ENCODE measurements at regions not wholly inside any gene's neighbourhood (a gene's known extent, or its start where the extent isn't known, plus 50 kb on each side); places are given as distances from the start of the nearest gene placed in this dataset.

DNA sequence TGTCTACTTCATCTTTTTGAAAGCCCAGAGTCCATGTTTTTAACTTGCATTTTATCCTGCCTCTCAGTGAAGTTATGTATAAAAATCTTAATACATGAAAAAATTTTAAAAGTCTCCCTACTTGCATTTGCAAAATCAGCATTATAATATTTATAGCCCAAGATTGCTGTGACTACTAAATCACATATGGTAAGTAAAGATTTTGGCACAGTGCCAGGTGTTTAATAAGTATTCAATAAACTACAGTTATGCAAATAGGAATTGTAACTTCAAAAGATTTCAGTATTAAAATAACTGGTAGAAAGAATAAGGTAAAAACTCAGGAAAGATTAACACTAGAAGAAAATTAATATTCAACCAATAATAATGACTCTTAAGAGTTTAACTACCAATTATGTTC lies 641.7 kb downstream of the LRRIQ3 start:
- ATAC-seq (no peak), DNase-seq (no peak)
- intact Hi-C loops (cut with DNase I, micrococcal nuclease), result no loop called here
- H3K4me1 ChIP-seq (ENCODE audit: low read depth), result no peaks in the 10 kb centered on the region
- no peaks in the 10 kb centered on the region for H3K9me3 ChIP-seq
- H3K4me3 ChIP-seq, result no peak overlapping the region
- no peaks in the 10 kb centered on the region for H3K36me3 ChIP-seq (ENCODE audit: low read depth)
- TF ChIP-seq, protein P1, sequence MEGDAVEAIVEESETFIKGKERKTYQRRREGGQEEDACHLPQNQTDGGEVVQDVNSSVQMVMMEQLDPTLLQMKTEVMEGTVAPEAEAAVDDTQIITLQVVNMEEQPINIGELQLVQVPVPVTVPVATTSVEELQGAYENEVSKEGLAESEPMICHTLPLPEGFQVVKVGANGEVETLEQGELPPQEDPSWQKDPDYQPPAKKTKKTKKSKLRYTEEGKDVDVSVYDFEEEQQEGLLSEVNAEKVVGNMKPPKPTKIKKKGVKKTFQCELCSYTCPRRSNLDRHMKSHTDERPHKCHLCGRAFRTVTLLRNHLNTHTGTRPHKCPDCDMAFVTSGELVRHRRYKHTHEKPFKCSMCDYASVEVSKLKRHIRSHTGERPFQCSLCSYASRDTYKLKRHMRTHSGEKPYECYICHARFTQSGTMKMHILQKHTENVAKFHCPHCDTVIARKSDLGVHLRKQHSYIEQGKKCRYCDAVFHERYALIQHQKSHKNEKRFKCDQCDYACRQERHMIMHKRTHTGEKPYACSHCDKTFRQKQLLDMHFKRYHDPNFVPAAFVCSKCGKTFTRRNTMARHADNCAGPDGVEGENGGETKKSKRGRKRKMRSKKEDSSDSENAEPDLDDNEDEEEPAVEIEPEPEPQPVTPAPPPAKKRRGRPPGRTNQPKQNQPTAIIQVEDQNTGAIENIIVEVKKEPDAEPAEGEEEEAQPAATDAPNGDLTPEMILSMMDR (IDR thresholded peaks at IDR 0.05), result no peak

DNA sequence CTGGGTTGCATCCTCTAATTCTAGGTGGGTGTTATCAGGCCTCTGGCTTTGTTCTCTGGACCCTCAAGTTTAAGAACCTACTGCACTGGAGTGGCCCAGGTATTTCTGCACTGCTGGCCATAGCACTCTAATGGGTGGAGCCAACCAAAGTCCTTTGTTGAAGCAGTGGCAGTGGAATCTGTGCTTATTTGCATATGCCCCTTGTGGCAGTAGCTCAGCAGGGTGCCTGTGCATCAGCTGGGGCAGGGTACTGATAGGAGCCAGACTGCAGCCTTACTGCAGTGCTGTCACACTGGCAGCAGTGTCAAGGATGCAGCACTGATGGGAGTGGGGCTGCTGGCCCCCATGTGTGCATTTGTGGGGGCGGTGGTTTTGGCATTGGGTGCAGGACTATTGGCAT lies 660.6 kb downstream of the LRRIQ3 start:
- ATAC-seq (no peak), DNase-seq (no peak)
- Histone ChIP-seq H3K4me3 (no peak overlapping the region), H3K4me1 (ENCODE audit: low read depth) (no peaks in the 10 kb centered on the region), H3K36me3 (ENCODE audit: low read depth) (no peaks in the 10 kb centered on the region), H3K9me3 (no peaks in the 10 kb centered on the region)
- intact Hi-C loops (cut with DNase I, micrococcal nuclease), result no loop called here
- TF ChIP-seq, protein P1 (IDR thresholded peaks at IDR 0.05), result no peak

DNA sequence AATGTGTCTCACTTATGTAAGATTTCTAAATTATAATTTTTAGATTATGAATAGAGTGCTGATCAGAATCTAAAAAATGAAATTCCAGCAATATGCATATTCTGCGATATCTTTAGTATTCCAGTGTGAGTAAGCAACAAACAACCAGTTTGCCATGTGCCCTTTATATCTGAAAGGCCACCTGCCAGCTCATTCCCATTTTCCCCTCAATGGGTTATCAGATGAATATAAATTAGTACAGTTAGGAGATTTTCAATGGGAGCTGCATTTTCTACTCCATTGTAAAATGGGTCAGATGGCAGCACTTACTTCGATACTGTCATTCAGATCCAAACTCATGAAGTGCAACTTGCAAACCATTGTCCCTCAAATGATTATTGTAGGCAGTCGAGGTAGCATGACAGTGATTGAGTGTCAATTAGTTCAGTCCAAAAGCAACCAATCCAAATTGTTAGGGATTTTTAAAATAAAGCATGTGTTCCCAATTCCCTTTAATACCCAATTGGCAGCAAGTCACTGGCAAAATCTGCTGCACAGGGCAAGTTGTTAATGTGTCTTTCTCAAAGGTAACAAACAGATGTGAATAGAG lies 680.3 kb downstream of the LRRIQ3 start:
- DNase-seq (no peak), ATAC-seq (no peak)
- no peaks in the 10 kb centered on the region for H3K9me3 ChIP-seq
- intact Hi-C loops (cut with DNase I, micrococcal nuclease), result no loop called here
- TF ChIP-seq, protein P1 (IDR thresholded peaks at IDR 0.05), result no peak
- no peaks in the 10 kb centered on the region for H3K36me3 ChIP-seq (ENCODE audit: low read depth)
- H3K4me3 ChIP-seq, result no peak overlapping the region
- no peaks in the 10 kb centered on the region for H3K4me1 ChIP-seq (ENCODE audit: low read depth)

DNA sequence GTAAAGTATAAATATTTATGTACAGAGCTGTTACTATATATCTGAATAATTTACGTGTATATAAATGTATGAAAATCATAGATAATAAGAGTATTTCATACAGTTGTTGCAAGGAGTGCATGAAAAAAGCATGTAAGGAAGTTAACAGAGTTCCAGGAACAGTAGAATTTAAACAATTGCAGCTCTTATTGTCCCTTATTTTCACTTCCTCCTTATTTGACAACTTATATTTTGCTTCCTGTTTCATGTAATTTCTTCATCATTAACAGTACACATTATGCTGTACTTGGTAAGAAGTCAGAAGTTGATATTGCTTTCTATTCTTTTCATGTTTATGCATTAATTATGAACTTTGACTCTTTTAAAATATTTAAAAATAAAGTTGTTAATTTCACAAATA lies 681.5 kb downstream of the LRRIQ3 start:
- H3K9me3 ChIP-seq, result no peaks in the 10 kb centered on the region
- no peaks in the 10 kb centered on the region for H3K36me3 ChIP-seq (ENCODE audit: low read depth)
- TF ChIP-seq, protein P1 (IDR thresholded peaks at IDR 0.05), result no peak
- DNase-seq (no peak), ATAC-seq (no peak)
- H3K4me3 ChIP-seq, result no peak overlapping the region
- intact Hi-C loops (cut with DNase I, micrococcal nuclease), result no loop called here
- H3K4me1 ChIP-seq (ENCODE audit: low read depth), result no peaks in the 10 kb centered on the region

DNA sequence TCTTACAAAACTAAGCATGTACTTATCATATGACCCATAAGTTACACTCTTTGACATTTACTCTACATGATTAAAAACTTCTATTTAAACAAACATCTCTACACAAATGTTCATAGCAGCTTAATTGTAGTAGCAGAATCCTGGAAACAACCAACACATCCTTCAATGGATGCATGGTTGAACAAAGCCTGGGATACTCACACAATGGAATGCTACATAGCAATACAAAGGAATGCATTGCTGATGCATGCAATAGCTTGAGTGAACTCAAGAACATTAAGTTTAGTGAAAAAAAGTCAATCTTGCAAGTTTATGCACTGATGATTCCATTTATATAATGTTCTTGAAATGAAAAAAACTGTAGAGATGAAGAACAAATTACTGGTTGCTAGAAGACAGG lies 686.9 kb downstream of the LRRIQ3 start:
- no peak for ATAC-seq

More for the DNA sequence above, 686.9 kb downstream of the LRRIQ3 start:
- Histone ChIP-seq H3K4me1 (ENCODE audit: low read depth) (no peaks in the 10 kb centered on the region), H3K9me3 (no peaks in the 10 kb centered on the region), H3K4me3 (no peak overlapping the region), H3K36me3 (ENCODE audit: low read depth) (no peaks in the 10 kb centered on the region)
- DNase-seq, result no peak
- TF ChIP-seq, protein P1 (IDR thresholded peaks at IDR 0.05), result no peak
- intact Hi-C loops (cut with DNase I, micrococcal nuclease), result no loop called here
